OCI-LY1 (cell line): ENCODE measurements at regions not wholly inside any gene's neighbourhood (a gene's known extent, or its start where the extent isn't known, plus 50 kb on each side); places are given as distances from the start of the nearest gene placed in this dataset.

Source experiments
- EZH2 ChIP-seq: fragments of 200-600 bp; sonication (generic), shearing (Covaris generic); IDR thresholded peaks from 2 replicates; pipeline ENCODE4 v1.8.0; 2017; ENCODE audit warnings: borderline replicate concordance, mixed run types, mild to moderate bottlenecking, antibody characterized with exemption, low read length, moderate library complexity, mixed read lengths
- TF ChIP-seq, protein P1 (sequence below): fragments of 200-600 bp; sonication (generic), shearing (Covaris generic); IDR thresholded peaks from 2 replicates; pipeline ENCODE4 v1.5.1; 2017; ENCODE audit warnings: mild to moderate bottlenecking, antibody characterized with exemption, low read length, moderate library complexity, mixed read lengths

DNA sequence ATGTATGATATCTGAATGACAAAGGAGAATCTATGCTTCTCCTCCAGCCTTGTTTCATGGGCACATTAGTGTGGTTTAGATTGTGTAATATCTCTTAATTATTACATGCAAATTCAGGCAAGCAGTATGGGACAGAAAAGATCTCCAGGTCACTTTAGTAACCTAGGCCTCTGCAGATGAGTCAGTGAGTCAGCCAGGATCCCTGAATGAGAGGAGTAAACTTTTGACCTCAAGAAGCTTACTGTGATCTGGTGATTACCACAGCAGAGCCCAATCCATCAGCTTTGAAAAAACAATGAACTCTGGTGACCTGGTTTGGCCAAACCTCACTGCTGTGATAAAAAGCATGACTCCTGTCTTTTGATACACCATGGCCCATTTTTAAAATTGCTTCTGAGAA lies 107.8 kb downstream of the LRRN1 start:
- no peak for TF ChIP-seq EZH2
- TF ChIP-seq, protein P1, sequence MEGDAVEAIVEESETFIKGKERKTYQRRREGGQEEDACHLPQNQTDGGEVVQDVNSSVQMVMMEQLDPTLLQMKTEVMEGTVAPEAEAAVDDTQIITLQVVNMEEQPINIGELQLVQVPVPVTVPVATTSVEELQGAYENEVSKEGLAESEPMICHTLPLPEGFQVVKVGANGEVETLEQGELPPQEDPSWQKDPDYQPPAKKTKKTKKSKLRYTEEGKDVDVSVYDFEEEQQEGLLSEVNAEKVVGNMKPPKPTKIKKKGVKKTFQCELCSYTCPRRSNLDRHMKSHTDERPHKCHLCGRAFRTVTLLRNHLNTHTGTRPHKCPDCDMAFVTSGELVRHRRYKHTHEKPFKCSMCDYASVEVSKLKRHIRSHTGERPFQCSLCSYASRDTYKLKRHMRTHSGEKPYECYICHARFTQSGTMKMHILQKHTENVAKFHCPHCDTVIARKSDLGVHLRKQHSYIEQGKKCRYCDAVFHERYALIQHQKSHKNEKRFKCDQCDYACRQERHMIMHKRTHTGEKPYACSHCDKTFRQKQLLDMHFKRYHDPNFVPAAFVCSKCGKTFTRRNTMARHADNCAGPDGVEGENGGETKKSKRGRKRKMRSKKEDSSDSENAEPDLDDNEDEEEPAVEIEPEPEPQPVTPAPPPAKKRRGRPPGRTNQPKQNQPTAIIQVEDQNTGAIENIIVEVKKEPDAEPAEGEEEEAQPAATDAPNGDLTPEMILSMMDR: no peak
